HG02571 (cell line): ENCODE measurements at regions not wholly inside any gene's neighbourhood (a gene's known extent, or its start where the extent isn't known, plus 50 kb on each side); places are given as distances from the start of the nearest gene placed in this dataset.
"Not testable (repeated sequence)": the region's sequence is repeated elsewhere in the genome, so short reads cannot be mapped to it uniquely, and the experiment has no call there.

ENCODE experiments used
- ATAC-seq: cut with Tn5 transposase; IDR thresholded peaks from one replicate; pipeline ENCODE4 v1.9.1; 2021; ENCODE audit warnings: mild to moderate bottlenecking, moderate library complexity; ENCODE audit not compliant: unreplicated experiment

GRCh38 chr5:7073666-7074065, 322.3 kb upstream of the ADCY2 start:
- no peak for ATAC-seq

- no peak for ATAC-seq
These were observed 321.8 kb upstream of the ADCY2 start for GRCh38 chr5:7074176-7074575.

- ATAC-seq, result no peak
These were observed 320.5 kb upstream of the ADCY2 start for GRCh38 chr5:7075470-7075869.

- no peak for ATAC-seq
These were observed 317.8 kb upstream of the ADCY2 start for GRCh38 chr5:7078101-7078500.

GRCh38 chr5:7078901-7079300, 317.0 kb upstream of the ADCY2 start:
- no peak for ATAC-seq

GRCh38 chr5:7080501-7080900, 315.4 kb upstream of the ADCY2 start:
- ATAC-seq, result no peak

GRCh38 chr5:7087719-7088297, 308.1 kb upstream of the ADCY2 start:
- ATAC-seq, result no peak

- ATAC-seq, result no peak
These were observed 307.1 kb upstream of the ADCY2 start for GRCh38 chr5:7088849-7089248.

GRCh38 chr5:7094626-7095025, 301.3 kb upstream of the ADCY2 start:
- no peak for ATAC-seq

GRCh38 chr5:7096294-7096693, 299.6 kb upstream of the ADCY2 start:
- no peak for ATAC-seq

GRCh38 chr5:7105358-7105757, 290.6 kb upstream of the ADCY2 start:
- ATAC-seq, result no peak

- no peak for ATAC-seq
These were observed 278.0 kb upstream of the ADCY2 start for GRCh38 chr5:7117961-7118360.

GRCh38 chr5:7131680-7132079, 264.3 kb upstream of the ADCY2 start:
- no peak for ATAC-seq

- no peak for ATAC-seq
These were observed 249.1 kb upstream of the ADCY2 start for GRCh38 chr5:7146886-7147285.

GRCh38 chr5:7157083-7157482, 238.9 kb upstream of the ADCY2 start:
- ATAC-seq, result no peak

GRCh38 chr5:7169240-7169878, 226.6 kb upstream of the ADCY2 start:
- no peak for ATAC-seq

- ATAC-seq, result not testable (repeated sequence)
These were observed 225.2 kb upstream of the ADCY2 start for GRCh38 chr5:7170785-7171184.

- no peak for ATAC-seq
These were observed 216.6 kb upstream of the ADCY2 start for GRCh38 chr5:7179364-7179763.

- no peak for ATAC-seq
These were observed 214.1 kb upstream of the ADCY2 start for GRCh38 chr5:7181841-7182240.

GRCh38 chr5:7185742-7186141, 210.2 kb upstream of the ADCY2 start:
- ATAC-seq, result no peak

- ATAC-seq, result no peak
These were observed 209.1 kb upstream of the ADCY2 start for GRCh38 chr5:7186818-7187217.

- no peak for ATAC-seq
These were observed 205.2 kb upstream of the ADCY2 start for GRCh38 chr5:7190712-7191250.

- no peak for ATAC-seq
These were observed 203.9 kb upstream of the ADCY2 start for GRCh38 chr5:7192016-7192415.
